PC-9 (cell line): ENCODE measurements at regions not wholly inside any gene's neighbourhood (a gene's known extent, or its start where the extent isn't known, plus 50 kb on each side); places are given as distances from the start of the nearest gene placed in this dataset.

Source experiments
- BruUV-seq: library from RNA; stranded (reverse); fragments of 400-500 nt; replicated peaks from 2 replicates; lab custom pipeline; 2021; lab: Mats Ljungman, UMichigan
- CTCF ChIA-PET: fragments of 300-600 bp; sonication (Branson Sonifier 250); formaldehyde crosslinking; loops from one replicate; lab custom pipeline; 2022; ENCODE audit warnings: antibody characterized with exemption; lab: Charles Lee
- POLR2A ChIA-PET: fragments of 300-600 bp; sonication (Branson Sonifier 250); formaldehyde crosslinking; loops from one replicate; lab custom pipeline; 2022; ENCODE audit warnings: antibody characterized with exemption; ENCODE audit not compliant: unreplicated experiment; lab: Charles Lee
- DNase-seq, 2 experiments: peaks; one replicate each; pipeline versions ENCODE4 v3.0.0 to v3.0.0-alpha.2; 2015 to 2022; ENCODE audit warnings: mixed read lengths in 1 of 2
- H2AFZ ChIP-seq: fragments of 200-600 bp; sonication (generic); 2 replicates; pipeline ENCODE4 v1.8.1; 2017; ENCODE audit warnings: antibody characterized with exemption
- H3F3A ChIP-seq: fragments of 200-600 bp; sonication (generic); 2 replicates; pipeline ENCODE4 v1.8.1; 2017; ENCODE audit warnings: antibody characterized with exemption, mild to moderate bottlenecking, low read depth; ENCODE audit not compliant: insufficient read depth
- H3K27ac ChIP-seq: fragments of 200-600 bp; sonication (generic); 2 replicates; pipeline ENCODE4 v1.6.1; 2016; ENCODE audit warnings: mixed run types
- H3K27me3 ChIP-seq: fragments of 200-600 bp; sonication (generic); 2 replicates; pipeline ENCODE4 v1.6.1; 2016; ENCODE audit warnings: low read depth, mixed run types; ENCODE audit not compliant: insufficient read depth
- H3K36me3 ChIP-seq: fragments of 200-600 bp; sonication (generic); 2 replicates; pipeline ENCODE4 v1.6.1; 2016; ENCODE audit warnings: low read depth, mixed run types
- H3K4me1 ChIP-seq: fragments of 200-600 bp; sonication (generic); replicated peaks from 2 replicates; pipeline ENCODE4 v1.6.1; 2016; ENCODE audit warnings: mixed run types; ENCODE audit not compliant: insufficient read depth
- H3K4me2 ChIP-seq: fragments of 200-600 bp; sonication (generic); 2 replicates; pipeline ENCODE4 v1.6.1; 2017; ENCODE audit warnings: mixed run types
- H3K4me3 ChIP-seq: fragments of 200-600 bp; sonication (generic); 2 replicates; pipeline ENCODE4 v1.6.1; 2016; ENCODE audit warnings: mixed run types
- H3K79me2 ChIP-seq: fragments of 200-600 bp; sonication (generic); 2 replicates; pipeline ENCODE4 v1.6.1; 2017; ENCODE audit warnings: low read depth, mixed run types
- H3K9me2 ChIP-seq: fragments of 200-600 bp; sonication (generic); 2 replicates; pipeline ENCODE4 v1.8.1; 2017; ENCODE audit warnings: mild to moderate bottlenecking; ENCODE audit not compliant: insufficient read depth
- H3K9me3 ChIP-seq: fragments of 200-600 bp; sonication (generic); 2 replicates; pipeline ENCODE4 v1.8.1; 2016; ENCODE audit warnings: low read depth; ENCODE audit not compliant: insufficient read depth
- H4K20me1 ChIP-seq: fragments of 200-600 bp; sonication (generic); 2 replicates; pipeline ENCODE4 v1.8.1; 2017; ENCODE audit not compliant: insufficient read depth
- CTCF ChIP-seq: fragments of 200-600 bp; sonication (generic); conservative IDR thresholded peaks from 2 replicates; pipeline ENCODE4 v1.6.1; 2017; ENCODE audit warnings: mixed run types, antibody characterized with exemption, mild to moderate bottlenecking, moderate library complexity
- EZH2 ChIP-seq: fragments of 200-600 bp; sonication (generic); IDR thresholded peaks from 2 replicates; pipeline ENCODE4 v1.8.0; 2017; ENCODE audit warnings: antibody characterized with exemption, low read depth
- intact Hi-C: fragments of 100-400 bp; cut with micrococcal nuclease; formaldehyde crosslinking; loops from one replicate; pipeline ENCODE4 v1.10.0; 2022; ENCODE audit not compliant: unreplicated experiment

DNA sequence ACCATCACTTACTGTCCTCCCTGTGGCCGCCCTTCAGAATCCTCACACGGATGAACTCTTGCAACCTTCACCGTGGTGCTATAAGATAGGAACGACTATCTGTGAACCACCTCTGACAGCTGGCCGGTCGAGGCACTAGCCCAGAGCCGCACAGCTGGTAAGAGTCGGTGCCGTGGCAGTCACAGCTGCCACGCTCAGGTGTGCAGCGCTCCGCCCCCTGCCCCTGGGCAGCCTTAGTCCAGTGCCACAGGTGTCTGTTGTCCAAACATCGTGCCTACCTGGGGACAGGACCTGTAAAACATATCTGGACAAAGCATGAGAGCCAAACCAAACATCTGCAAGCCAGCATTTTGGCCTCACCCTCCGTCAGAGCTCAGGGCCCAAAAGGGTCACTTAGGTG lies 55.3 kb upstream of the SALL3 start:
- intact Hi-C loops: no loop called here
- no peaks in the 10 kb centered on the region for H3K9me3 ChIP-seq
- no peaks in the 10 kb centered on the region for H3K4me1 ChIP-seq
- H3K27ac ChIP-seq: no peak overlapping the region
- H3K9me2 ChIP-seq: no peaks in the 10 kb centered on the region
- H3K27me3 ChIP-seq: peaks cover 97% of the 10 kb centered on the region
- H2AFZ ChIP-seq: no peak overlapping the region
- H3K36me3 ChIP-seq: no peaks in the 10 kb centered on the region
- POLR2A ChIA-PET: no interaction called here
- H3F3A ChIP-seq: no peaks in the 10 kb centered on the region
- TF ChIP-seq CTCF: no peak
- no peaks in the 10 kb centered on the region for H4K20me1 ChIP-seq
- no peak for DNase-seq
- H3K79me2 ChIP-seq: no peaks in the 10 kb centered on the region
- no peak overlapping the region for H3K4me3 ChIP-seq
- no TSS peak for BruUV-seq
- CTCF ChIA-PET: no interaction called here
- no peak overlapping the region for H3K4me2 ChIP-seq

DNA sequence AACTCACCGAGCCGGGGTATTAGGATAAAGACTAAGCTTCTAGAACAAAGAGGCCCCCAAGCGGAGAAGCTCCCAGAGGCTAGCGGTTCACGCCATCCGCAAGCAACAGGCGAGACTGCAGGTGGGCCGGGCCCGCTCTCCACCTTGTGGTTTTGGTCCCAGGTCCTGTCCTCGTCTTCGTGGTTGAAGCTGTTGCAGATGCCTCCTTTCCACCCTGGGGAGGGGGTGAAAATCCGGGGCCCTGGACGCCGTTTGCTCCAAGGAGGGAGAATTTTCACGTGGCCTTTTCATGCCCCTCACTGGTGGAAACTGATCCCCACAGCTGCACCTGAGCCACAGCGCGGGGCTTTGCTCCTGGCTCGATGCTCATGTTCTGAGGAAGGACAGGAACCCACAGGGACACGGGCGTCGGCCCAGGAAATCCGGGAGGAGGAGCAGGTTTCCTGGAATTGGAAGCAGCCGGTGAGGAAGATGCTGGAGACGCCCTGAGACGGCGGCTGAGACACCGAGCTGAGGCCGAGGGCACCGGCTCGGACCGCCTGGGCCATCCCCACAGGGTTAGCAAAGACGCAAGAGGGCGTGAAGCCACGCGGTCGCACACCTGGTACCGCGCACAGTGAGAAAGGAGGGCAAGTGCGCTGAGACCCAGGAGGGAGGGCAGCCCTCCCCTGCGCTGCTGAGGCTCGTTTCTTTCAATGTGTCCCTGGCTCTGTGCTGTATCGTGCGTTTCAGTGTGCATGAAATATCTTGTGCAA lies 54.7 kb upstream of the SALL3 start:
- no peak for TF ChIP-seq CTCF
- no peak for TF ChIP-seq EZH2
- H3K4me1 ChIP-seq: no peaks in the 10 kb centered on the region
- H3F3A ChIP-seq: no peaks in the 10 kb centered on the region
- CTCF ChIA-PET: no interaction called here
- no peak overlapping the region for H3K4me3 ChIP-seq
- POLR2A ChIA-PET: no interaction called here
- no peaks in the 10 kb centered on the region for H3K9me2 ChIP-seq
- no peaks in the 10 kb centered on the region for H3K36me3 ChIP-seq
- no peaks in the 10 kb centered on the region for H4K20me1 ChIP-seq
- intact Hi-C loops: no loop called here
- H2AFZ ChIP-seq: no peak overlapping the region
- H3K9me3 ChIP-seq: no peaks in the 10 kb centered on the region
- H3K79me2 ChIP-seq: no peaks in the 10 kb centered on the region
- no peak for DNase-seq
- H3K4me2 ChIP-seq: no peak overlapping the region
- no peak overlapping the region for H3K27ac ChIP-seq
- no TSS peak for BruUV-seq
- peaks cover 98% of the 10 kb centered on the region for H3K27me3 ChIP-seq

- intact Hi-C loops: no loop called here
These were observed 53.9 kb upstream of the SALL3 start for GRCh38 chr18:78925557-78926242.

More at GRCh38 chr18:78925557-78926242, 53.9 kb upstream of the SALL3 start:
- no peaks in the 10 kb centered on the region for H3F3A ChIP-seq
- DNase-seq: no peak
- no peak overlapping the region for H3K27ac ChIP-seq
- H3K79me2 ChIP-seq: no peaks in the 10 kb centered on the region
- H2AFZ ChIP-seq: no peak overlapping the region
- CTCF ChIA-PET: no interaction called here
- H3K4me3 ChIP-seq: no peak overlapping the region
- H3K27me3 ChIP-seq: peaks cover 98% of the 10 kb centered on the region
- no peaks in the 10 kb centered on the region for H4K20me1 ChIP-seq
- no peaks in the 10 kb centered on the region for H3K9me2 ChIP-seq
- POLR2A ChIA-PET: no interaction called here
- no peaks in the 10 kb centered on the region for H3K36me3 ChIP-seq
- H3K9me3 ChIP-seq: no peaks in the 10 kb centered on the region
- TF ChIP-seq CTCF (no peak), EZH2 (no peak)
- no peak overlapping the region for H3K4me2 ChIP-seq
- BruUV-seq: no TSS peak
- H3K4me1 ChIP-seq: no peaks in the 10 kb centered on the region
